ENCODE measurements at regions not wholly inside any gene's neighbourhood (a gene's known extent, or its start where the extent isn't known, plus 50 kb on each side); places are given as distances from the start of the nearest gene placed in this dataset.
"Not testable (repeated sequence)": the region's sequence is repeated elsewhere in the genome, so short reads cannot be mapped to it uniquely, and the experiment has no call there.

GRCh38 chr21:38637161-38637560 is 138.9 kb upstream of the ERG start:
- H3K36me3 Mint-ChIP-seq, result no peaks in the 10 kb centered on the region

DNA sequence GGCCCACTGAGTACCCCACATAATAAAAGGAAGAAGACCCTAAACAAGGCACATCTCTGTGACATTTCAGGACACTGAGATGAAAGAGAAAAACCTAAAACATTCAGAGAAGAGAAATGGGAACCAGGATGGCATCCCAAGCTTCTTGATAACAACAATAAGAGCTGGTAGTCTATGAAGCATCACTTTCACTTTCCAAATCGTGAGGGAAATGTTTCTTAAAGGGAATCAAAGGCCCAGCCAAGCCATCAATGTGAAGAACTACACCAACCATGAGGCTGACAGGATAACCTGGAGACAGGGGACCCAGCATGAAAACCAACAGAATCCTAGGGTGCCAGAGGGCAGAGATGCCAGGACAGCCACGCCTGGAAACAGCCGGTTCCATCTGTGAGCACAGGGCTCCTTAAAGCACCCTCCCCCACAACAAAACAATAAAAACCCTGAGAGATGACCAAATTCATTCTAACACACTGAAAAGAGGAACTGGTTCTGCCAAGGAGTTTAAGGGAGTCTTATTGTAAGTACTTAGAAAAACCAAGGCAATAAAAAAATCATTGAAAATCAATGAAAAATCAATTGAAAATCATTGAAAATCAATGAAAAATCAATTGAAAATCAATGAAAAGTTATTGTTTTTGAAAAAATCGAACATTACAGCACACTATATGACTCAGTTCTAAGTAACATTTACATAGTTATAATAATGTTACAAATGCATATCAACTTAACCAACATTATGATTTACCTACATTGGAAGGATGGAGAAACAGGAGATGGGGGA is 141.5 kb upstream of the ERG start:
- H3K4me3 ChIP-seq, result no peak overlapping the region
- no peak overlapping the region for H3K27ac ChIP-seq
- Mint-ChIP-seq H3K27me3 (ENCODE audit: insufficient read depth, low read depth) (no peaks in the 10 kb centered on the region), H3K9me3 (peaks cover 5% of the 10 kb centered on the region), H3K4me3 (no peak overlapping the region), H3K4me1 (peaks cover 3% of the 10 kb centered on the region), H3K36me3 (no peaks in the 10 kb centered on the region), H3K27ac (no peak overlapping the region)
- no peaks in the 10 kb centered on the region for H4K20me1 ChIP-seq (ENCODE audit: low read depth)
- peaks cover 11% of the 10 kb centered on the region for H3K4me1 ChIP-seq
- H3K9me3 ChIP-seq (ENCODE audit: low read depth), result no peaks in the 10 kb centered on the region
- DNase-seq (ENCODE audit: low spot score), result no peak
- no peaks in the 10 kb centered on the region for H3K79me2 ChIP-seq (ENCODE audit: low read depth)
- no peaks in the 10 kb centered on the region for H3K27me3 ChIP-seq
- no peaks in the 10 kb centered on the region for H3F3A ChIP-seq (ENCODE audit: low read depth)
- no peak overlapping the region for H2AFZ ChIP-seq (replicated peaks)
- H3K4me2 ChIP-seq, result no peak overlapping the region
- TF ChIP-seq, protein P1, sequence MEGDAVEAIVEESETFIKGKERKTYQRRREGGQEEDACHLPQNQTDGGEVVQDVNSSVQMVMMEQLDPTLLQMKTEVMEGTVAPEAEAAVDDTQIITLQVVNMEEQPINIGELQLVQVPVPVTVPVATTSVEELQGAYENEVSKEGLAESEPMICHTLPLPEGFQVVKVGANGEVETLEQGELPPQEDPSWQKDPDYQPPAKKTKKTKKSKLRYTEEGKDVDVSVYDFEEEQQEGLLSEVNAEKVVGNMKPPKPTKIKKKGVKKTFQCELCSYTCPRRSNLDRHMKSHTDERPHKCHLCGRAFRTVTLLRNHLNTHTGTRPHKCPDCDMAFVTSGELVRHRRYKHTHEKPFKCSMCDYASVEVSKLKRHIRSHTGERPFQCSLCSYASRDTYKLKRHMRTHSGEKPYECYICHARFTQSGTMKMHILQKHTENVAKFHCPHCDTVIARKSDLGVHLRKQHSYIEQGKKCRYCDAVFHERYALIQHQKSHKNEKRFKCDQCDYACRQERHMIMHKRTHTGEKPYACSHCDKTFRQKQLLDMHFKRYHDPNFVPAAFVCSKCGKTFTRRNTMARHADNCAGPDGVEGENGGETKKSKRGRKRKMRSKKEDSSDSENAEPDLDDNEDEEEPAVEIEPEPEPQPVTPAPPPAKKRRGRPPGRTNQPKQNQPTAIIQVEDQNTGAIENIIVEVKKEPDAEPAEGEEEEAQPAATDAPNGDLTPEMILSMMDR (IDR thresholded peaks at IDR 0.05), result no peak
- no peak for TF ChIP-seq EZH2phosphoT487 (IDR thresholded peaks at IDR 0.05)
- no peak for TF ChIP-seq EZH2 (IDR thresholded peaks at IDR 0.05)
- no peak overlapping the region for H3K9ac ChIP-seq
- H3K36me3 ChIP-seq, result no peaks in the 10 kb centered on the region

More at GRCh38 chr21:38637161-38637560, 138.9 kb upstream of the ERG start:
- peaks cover 3% of the 10 kb centered on the region for H3K4me1 Mint-ChIP-seq
- H3K4me3 ChIP-seq, result no peak overlapping the region
- no peak overlapping the region for H3K4me3 Mint-ChIP-seq
- no peaks in the 10 kb centered on the region for H3K27me3 Mint-ChIP-seq (ENCODE audit: insufficient read depth, low read depth)
- no peaks in the 10 kb centered on the region for H3F3A ChIP-seq (ENCODE audit: low read depth)
- H4K20me1 ChIP-seq (ENCODE audit: low read depth), result no peaks in the 10 kb centered on the region
- H2AFZ ChIP-seq (replicated peaks), result no peak overlapping the region
- H3K79me2 ChIP-seq (ENCODE audit: low read depth), result no peaks in the 10 kb centered on the region
- DNase-seq (ENCODE audit: low spot score), result no peak
- no peaks in the 10 kb centered on the region for H3K27me3 ChIP-seq
- H3K27ac Mint-ChIP-seq, result no peak overlapping the region
- peaks cover 7% of the 10 kb centered on the region for H3K9me3 Mint-ChIP-seq
- H3K4me2 ChIP-seq, result no peak overlapping the region
- H3K9ac ChIP-seq, result no peak overlapping the region
- H3K9me3 ChIP-seq (ENCODE audit: low read depth), result no peaks in the 10 kb centered on the region
- TF ChIP-seq EZH2 (IDR thresholded peaks at IDR 0.05) (no peak), EZH2phosphoT487 (IDR thresholded peaks at IDR 0.05) (no peak)
- TF ChIP-seq, protein P1 (IDR thresholded peaks at IDR 0.05), result no peak
- H3K4me1 ChIP-seq, result peaks cover 9% of the 10 kb centered on the region
- no peaks in the 10 kb centered on the region for H3K36me3 ChIP-seq
- H3K27ac ChIP-seq, result no peak overlapping the region

GRCh38 chr21:38640355-38640742 is 142.1 kb upstream of the ERG start:
- H2AFZ ChIP-seq (replicated peaks); H3K36me3 Mint-ChIP-seq; H3K27me3 Mint-ChIP-seq (ENCODE audit: insufficient read depth, low read depth): not testable (repeated sequence)

GRCh38 chr21:38643404-38644023 is 145.2 kb upstream of the ERG start:
- Mint-ChIP-seq H3K27me3 (ENCODE audit: insufficient read depth, low read depth) (no peaks in the 10 kb centered on the region), H3K4me1 (no peaks in the 10 kb centered on the region), H3K9me3 (peaks cover 5% of the 10 kb centered on the region), H3K4me3 (no peak overlapping the region), H3K27ac (no peak overlapping the region), H3K36me3 (no peaks in the 10 kb centered on the region)
- Histone ChIP-seq H3K9me3 (ENCODE audit: low read depth) (no peaks in the 10 kb centered on the region), H3K4me2 (no peak overlapping the region), H4K20me1 (ENCODE audit: low read depth) (no peaks in the 10 kb centered on the region), H2AFZ (replicated peaks) (no peak overlapping the region), H3K9ac (no peak overlapping the region), H3K4me3 (no peak overlapping the region), H3K27me3 (no peaks in the 10 kb centered on the region), H3K36me3 (no peaks in the 10 kb centered on the region), H3K27ac (no peak overlapping the region), H3K79me2 (ENCODE audit: low read depth) (no peaks in the 10 kb centered on the region), H3K4me1 (peaks cover 2% of the 10 kb centered on the region), H3F3A (ENCODE audit: low read depth) (no peaks in the 10 kb centered on the region)
- no peak for DNase-seq (ENCODE audit: low spot score)
- TF ChIP-seq EZH2phosphoT487 (IDR thresholded peaks at IDR 0.05), result no peak
- TF ChIP-seq, protein P1 (IDR thresholded peaks at IDR 0.05), result no peak
- TF ChIP-seq EZH2 (IDR thresholded peaks at IDR 0.05), result no peak

More at GRCh38 chr21:38640355-38640742, 142.1 kb upstream of the ERG start:
- H4K20me1 ChIP-seq (ENCODE audit: low read depth); H3F3A ChIP-seq (ENCODE audit: low read depth); H3K9me3 ChIP-seq (ENCODE audit: low read depth); H3K9ac ChIP-seq; DNase-seq (ENCODE audit: low spot score); H3K4me3 Mint-ChIP-seq; H3K4me3 ChIP-seq; H3K27ac Mint-ChIP-seq; H3K4me2 ChIP-seq; H3K27ac ChIP-seq; H3K79me2 ChIP-seq (ENCODE audit: low read depth); H3K4me1 Mint-ChIP-seq; H3K27me3 ChIP-seq; H3K36me3 ChIP-seq; H3K9me3 Mint-ChIP-seq: not testable (repeated sequence)
- H3K4me1 ChIP-seq, result peaks cover 11% of the 10 kb centered on the region
